ENCODE measurements at regions not wholly inside any gene's neighbourhood (a gene's known extent, or its start where the extent isn't known, plus 50 kb on each side); places are given as distances from the start of the nearest gene placed in this dataset.
"Not testable (repeated sequence)": the region's sequence is repeated elsewhere in the genome, so short reads cannot be mapped to it uniquely, and the experiment has no call there.

GRCh38 chr5:101288633-101289032, 385.6 kb upstream of the ST8SIA4 start:
- Mint-ChIP-seq H3K9me3 (ENCODE audit: unreplicated experiment) (no peaks in the 10 kb centered on the region), H3K4me1 (ENCODE audit: unreplicated experiment) (no peaks in the 10 kb centered on the region), H3K36me3 (ENCODE audit: unreplicated experiment) (no peaks in the 10 kb centered on the region), H3K27ac (ENCODE audit: unreplicated experiment) (no peak overlapping the region), H3K27me3 (ENCODE audit: unreplicated experiment) (no peaks in the 10 kb centered on the region), H3K4me3 (ENCODE audit: unreplicated experiment) (no peak overlapping the region)
- no peak for DNase-seq (ENCODE audit: extremely low spot score, unreplicated experiment)
- TF ChIP-seq, protein P1, sequence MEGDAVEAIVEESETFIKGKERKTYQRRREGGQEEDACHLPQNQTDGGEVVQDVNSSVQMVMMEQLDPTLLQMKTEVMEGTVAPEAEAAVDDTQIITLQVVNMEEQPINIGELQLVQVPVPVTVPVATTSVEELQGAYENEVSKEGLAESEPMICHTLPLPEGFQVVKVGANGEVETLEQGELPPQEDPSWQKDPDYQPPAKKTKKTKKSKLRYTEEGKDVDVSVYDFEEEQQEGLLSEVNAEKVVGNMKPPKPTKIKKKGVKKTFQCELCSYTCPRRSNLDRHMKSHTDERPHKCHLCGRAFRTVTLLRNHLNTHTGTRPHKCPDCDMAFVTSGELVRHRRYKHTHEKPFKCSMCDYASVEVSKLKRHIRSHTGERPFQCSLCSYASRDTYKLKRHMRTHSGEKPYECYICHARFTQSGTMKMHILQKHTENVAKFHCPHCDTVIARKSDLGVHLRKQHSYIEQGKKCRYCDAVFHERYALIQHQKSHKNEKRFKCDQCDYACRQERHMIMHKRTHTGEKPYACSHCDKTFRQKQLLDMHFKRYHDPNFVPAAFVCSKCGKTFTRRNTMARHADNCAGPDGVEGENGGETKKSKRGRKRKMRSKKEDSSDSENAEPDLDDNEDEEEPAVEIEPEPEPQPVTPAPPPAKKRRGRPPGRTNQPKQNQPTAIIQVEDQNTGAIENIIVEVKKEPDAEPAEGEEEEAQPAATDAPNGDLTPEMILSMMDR (IDR thresholded peaks at IDR 0.05) = no peak

DNA sequence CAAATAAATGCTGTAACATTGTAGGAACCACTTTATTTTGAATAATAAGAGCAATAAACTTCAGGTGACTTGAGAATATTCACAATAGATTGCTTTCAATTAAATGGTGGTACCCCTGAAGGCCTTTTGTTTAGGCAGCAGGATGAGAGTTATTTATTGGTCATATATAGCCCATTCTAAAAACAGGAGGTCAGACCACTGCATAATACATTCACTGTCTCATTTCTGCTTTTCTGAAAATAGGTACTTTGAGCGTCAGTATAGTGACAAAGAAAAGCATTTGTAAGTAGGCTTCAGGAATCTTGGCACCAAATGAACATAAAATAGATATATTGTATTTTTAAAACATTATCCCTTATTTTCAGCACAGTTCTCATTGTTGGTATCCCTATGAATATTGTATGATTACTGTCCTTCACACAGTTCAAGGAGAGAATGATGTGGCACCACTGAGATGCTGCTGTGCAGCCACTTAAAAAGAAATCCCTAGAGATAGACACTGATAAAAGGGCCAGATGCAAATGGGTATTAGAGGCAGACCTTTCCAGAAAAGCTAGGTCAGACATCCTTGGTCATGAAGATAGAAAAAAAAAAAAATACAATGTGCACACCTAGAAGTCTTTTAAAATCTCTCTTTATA, 381.8 kb upstream of the ST8SIA4 start:
- Mint-ChIP-seq H3K27ac (ENCODE audit: unreplicated experiment) (no peak overlapping the region), H3K4me3 (ENCODE audit: unreplicated experiment) (no peak overlapping the region), H3K36me3 (ENCODE audit: unreplicated experiment) (no peaks in the 10 kb centered on the region), H3K9me3 (ENCODE audit: unreplicated experiment) (no peaks in the 10 kb centered on the region), H3K4me1 (ENCODE audit: unreplicated experiment) (no peaks in the 10 kb centered on the region), H3K27me3 (ENCODE audit: unreplicated experiment) (no peaks in the 10 kb centered on the region)
- TF ChIP-seq, protein P1 (IDR thresholded peaks at IDR 0.05) = no peak
- no peak for DNase-seq (ENCODE audit: extremely low spot score, unreplicated experiment)

GRCh38 chr5:101283938-101284337, 380.9 kb upstream of the ST8SIA4 start:
- not testable (repeated sequence) for H3K4me3 Mint-ChIP-seq (ENCODE audit: unreplicated experiment); H3K27ac Mint-ChIP-seq (ENCODE audit: unreplicated experiment); H3K4me1 Mint-ChIP-seq (ENCODE audit: unreplicated experiment); H3K36me3 Mint-ChIP-seq (ENCODE audit: unreplicated experiment); DNase-seq (ENCODE audit: extremely low spot score, unreplicated experiment); H3K9me3 Mint-ChIP-seq (ENCODE audit: unreplicated experiment); H3K27me3 Mint-ChIP-seq (ENCODE audit: unreplicated experiment)

GRCh38 chr5:101278917-101279316, 375.8 kb upstream of the ST8SIA4 start:
- no peaks in the 10 kb centered on the region for H3K4me1 Mint-ChIP-seq (ENCODE audit: unreplicated experiment)
- no peak overlapping the region for H3K27ac Mint-ChIP-seq (ENCODE audit: unreplicated experiment)
- no peak overlapping the region for H3K4me3 Mint-ChIP-seq (ENCODE audit: unreplicated experiment)
- TF ChIP-seq, protein P1 (IDR thresholded peaks at IDR 0.05) = no peak
- H3K27me3 Mint-ChIP-seq (ENCODE audit: unreplicated experiment) = no peaks in the 10 kb centered on the region
- H3K9me3 Mint-ChIP-seq (ENCODE audit: unreplicated experiment) = no peaks in the 10 kb centered on the region
- no peaks in the 10 kb centered on the region for H3K36me3 Mint-ChIP-seq (ENCODE audit: unreplicated experiment)
- DNase-seq (ENCODE audit: extremely low spot score, unreplicated experiment) = no peak

DNA sequence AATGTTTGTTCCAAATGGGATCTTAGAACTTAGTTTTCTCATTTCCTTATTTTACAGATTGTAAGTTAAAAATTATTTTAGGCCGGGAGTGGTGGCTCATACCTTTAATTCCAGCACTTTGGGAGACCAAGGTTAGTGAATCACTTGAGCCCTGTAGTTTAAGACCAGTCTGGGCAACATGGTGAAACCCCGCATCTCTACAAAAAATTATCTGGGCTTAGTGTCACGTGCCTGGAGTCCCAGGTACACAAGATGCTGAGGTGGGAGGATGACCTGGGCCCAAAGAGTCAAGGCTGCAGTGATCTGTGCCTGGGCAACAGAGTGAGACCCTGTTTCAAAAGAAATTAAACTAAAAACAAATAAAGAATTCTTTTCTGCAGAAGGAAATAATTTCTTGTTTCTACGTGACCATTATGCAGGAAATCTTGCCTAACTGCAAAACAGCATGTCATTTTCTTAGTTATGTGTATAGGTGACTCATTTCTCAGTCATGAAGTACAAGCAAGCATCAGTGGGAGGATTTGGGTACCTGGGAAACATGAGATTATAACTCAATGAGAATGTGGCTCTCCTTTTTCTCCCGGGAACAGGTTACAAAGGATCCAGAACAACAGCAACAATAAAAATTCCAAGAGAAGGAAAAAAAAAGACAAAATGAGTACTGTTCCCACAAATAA, 375.1 kb upstream of the ST8SIA4 start:
- TF ChIP-seq, protein P1 (IDR thresholded peaks at IDR 0.05) = no peak
- Mint-ChIP-seq H3K4me1 (ENCODE audit: unreplicated experiment) (no peaks in the 10 kb centered on the region), H3K9me3 (ENCODE audit: unreplicated experiment) (no peaks in the 10 kb centered on the region), H3K27ac (ENCODE audit: unreplicated experiment) (no peak overlapping the region), H3K27me3 (ENCODE audit: unreplicated experiment) (no peaks in the 10 kb centered on the region), H3K4me3 (ENCODE audit: unreplicated experiment) (no peak overlapping the region), H3K36me3 (ENCODE audit: unreplicated experiment) (no peaks in the 10 kb centered on the region)
- DNase-seq (ENCODE audit: extremely low spot score, unreplicated experiment) = no peak

Data from osteocyte (in vitro differentiated cells).